GM18511 (cell line): ENCODE measurements at regions not wholly inside any gene's neighbourhood (a gene's known extent, or its start where the extent isn't known, plus 50 kb on each side); places are given as distances from the start of the nearest gene placed in this dataset.

Source experiments
- ATAC-seq: cut with Tn5 transposase; IDR thresholded peaks from one replicate; pipeline ENCODE4 v1.9.1; 2021; ENCODE audit warnings: mild to moderate bottlenecking, moderate library complexity; ENCODE audit not compliant: unreplicated experiment

DNA sequence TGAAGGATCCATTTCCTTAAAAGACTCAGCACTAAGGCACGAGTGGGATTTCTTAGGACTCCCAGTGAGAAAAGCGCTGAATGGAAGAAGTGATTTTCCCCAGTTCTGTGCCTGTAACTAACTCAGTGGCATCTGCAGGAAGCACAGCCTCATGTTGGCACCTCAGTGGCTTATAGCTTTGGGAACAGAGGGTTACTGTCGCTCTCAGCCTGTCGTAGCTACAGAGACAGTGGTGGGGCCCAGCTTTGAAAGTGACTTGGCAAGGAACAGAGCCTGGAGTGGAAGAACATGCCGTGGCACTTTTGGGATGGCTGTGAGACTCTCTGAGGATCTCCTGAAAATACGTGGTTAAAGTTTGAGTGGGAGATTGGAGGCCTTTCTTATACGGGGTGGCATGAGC, 242.4 kb upstream of the MYOCD start:
- ATAC-seq: no peak

DNA sequence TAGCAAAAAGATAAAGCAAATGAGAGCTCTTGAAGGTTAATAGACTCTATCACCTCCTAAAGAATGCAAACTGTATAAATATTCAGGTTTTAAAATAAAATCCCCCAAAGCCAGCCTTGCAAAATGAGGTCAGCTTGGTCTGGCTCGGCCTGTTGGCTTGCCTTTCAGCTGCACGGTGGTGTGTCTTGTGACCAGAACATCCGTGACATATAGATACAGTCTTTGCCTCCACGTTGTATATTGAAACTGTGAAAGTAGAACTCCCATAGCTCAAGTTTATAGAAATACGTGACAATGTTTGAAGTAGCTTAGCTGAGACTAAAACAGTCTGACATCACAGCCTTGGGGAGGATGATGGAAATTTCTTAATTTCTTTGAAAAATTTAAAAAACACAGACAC, 236.6 kb upstream of the MYOCD start:
- peak; percentile 38 for ATAC-seq

DNA sequence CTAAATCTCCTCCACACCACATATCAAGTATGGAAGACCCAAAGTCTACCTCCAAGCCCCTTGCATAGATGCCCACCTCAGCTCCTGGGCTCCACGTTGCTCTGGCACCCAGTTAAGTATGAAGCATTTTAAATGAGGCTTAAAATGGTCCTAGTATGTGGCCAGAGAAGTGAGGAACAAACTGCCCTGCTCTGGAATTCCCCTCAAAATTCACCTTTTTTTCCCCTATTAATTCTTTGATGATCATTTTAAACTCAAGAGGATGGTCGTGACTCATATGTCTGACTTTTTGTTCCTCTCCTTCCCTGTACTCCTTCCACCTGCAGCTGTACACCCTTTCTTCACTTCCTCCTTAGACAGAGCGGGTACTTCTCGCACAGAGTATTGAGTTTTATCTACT, 234.5 kb upstream of the MYOCD start:
- peak; percentile 88 for ATAC-seq

DNA sequence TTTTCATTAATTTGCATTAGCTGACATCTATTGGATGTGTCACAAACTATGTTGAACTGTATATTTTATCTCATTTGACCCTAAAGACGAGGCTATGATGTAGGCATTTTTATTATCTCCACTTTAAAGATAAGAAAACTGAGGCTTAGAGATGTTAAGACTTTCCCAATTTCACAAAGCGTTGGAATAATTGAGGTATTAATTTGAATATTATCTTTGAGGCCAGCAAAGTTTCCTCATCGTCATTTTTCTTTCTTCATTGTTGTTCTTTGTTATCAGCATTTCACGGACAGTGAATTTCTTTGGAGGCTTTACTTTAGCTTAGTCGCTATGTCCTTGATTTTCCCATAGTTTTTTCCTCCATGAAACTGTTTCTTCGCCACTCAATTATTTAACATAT, 227.5 kb upstream of the MYOCD start:
- ATAC-seq: no peak

DNA sequence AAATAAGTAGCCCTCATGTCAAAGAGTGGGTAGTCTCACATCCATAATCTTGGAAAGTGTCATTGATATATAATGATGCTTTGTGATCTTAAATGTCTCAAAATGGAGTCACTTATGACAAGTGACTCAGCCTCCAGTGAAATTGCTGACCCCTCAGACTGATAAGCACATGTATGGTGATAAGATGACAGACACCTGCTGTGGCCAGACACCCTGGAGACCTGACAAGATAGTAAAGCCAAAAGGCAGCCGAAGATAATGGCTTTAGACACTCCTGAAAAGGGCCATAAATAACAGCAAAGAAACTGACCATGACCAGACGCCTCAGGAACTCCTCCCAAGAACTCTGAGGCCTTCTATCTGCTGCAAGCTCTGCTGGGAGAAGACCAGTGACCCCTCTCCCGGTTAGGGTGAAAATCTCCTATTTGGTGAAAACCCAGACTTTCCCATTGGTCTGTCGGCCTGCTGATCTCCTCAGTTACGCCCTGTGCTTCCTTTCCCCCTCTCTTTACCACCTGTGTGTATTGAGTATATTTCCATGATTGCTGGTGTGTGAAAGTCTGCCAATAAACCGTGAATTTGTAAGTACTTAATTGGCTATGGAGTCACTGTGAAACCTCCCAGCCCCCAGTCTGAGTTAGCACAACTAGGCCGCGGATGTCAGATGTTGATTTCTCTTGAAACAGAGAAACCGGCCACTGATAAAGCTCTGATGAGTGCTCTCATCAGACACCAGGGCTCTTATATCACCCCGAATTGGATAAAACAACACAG, 226.7 kb upstream of the MYOCD start:
- ATAC-seq: no peak

DNA sequence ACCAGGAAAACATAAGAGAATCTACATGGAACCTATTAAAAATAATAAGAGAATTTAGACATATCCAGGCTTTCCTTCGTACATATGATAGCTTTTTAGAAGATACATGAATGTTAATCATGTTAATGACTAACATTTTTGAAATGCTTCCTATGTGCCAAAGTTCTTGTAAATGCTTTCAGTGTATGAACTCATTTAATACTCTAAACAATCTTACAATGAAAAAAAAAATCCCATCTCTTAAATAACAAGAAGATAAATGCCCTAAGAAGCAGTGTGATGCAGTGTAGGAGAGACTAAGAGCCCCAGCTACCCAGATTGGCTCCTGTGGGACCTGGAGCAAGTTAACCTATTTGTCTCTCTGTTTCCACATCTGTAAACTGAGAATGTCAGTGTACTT, 220.4 kb upstream of the MYOCD start:
- no peak for ATAC-seq

DNA sequence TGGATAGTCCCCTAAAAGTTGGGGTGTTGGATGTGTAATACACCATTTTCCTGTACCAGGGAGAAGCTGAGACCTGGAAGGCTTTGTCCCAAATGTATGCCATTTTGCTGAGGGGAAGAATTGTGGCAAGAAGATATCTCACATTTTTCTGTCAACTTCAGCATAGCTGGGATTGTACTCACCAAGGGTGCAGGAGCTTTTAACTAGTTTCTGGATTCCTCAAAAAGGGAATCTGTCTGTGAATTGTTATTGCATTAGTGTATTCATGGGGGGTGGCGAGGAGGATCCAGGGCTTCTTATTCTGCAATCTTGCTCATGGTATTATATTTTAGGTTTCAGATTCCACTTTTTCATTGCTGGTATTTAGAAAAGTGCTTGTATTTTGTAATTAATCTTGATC, 208.2 kb upstream of the MYOCD start:
- ATAC-seq: no peak

DNA sequence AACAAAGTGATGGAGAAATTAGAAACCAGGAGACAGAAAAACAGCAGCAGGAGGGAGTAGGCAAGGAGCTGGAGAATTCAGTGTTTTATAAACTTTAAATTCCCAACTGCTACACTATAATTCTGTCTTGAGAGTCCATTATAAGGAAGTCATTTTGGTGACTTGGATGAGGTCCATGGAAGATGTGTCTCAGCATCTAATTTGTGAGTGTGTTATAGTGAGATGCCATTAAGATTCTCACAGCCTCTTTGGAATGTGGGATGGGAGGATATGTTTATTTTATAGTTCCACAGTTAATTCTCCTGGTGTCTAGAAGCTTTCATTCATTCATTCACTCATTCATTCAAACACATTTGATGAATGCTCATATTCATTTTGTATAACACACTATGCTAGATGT, 206.0 kb upstream of the MYOCD start:
- no peak for ATAC-seq

DNA sequence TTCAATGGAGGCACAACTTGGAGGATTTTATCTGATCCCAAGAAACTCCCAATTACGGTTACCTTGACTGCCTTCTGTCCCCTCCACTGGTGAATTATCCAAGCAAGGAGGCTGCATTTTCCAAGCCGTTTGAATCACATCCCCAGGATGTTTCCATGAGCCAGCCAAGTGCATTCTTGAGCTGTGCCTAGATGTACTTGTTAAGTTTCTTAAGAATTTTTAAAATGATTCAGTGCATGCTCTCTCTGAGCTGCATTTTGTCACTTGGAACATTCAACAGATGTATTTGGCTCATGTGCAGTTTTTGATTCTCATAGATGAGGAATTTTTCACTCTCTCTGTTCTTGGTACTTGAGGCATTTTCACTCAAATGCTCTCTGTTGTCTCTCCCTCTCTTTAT, 202.6 kb upstream of the MYOCD start:
- ATAC-seq: no peak

DNA sequence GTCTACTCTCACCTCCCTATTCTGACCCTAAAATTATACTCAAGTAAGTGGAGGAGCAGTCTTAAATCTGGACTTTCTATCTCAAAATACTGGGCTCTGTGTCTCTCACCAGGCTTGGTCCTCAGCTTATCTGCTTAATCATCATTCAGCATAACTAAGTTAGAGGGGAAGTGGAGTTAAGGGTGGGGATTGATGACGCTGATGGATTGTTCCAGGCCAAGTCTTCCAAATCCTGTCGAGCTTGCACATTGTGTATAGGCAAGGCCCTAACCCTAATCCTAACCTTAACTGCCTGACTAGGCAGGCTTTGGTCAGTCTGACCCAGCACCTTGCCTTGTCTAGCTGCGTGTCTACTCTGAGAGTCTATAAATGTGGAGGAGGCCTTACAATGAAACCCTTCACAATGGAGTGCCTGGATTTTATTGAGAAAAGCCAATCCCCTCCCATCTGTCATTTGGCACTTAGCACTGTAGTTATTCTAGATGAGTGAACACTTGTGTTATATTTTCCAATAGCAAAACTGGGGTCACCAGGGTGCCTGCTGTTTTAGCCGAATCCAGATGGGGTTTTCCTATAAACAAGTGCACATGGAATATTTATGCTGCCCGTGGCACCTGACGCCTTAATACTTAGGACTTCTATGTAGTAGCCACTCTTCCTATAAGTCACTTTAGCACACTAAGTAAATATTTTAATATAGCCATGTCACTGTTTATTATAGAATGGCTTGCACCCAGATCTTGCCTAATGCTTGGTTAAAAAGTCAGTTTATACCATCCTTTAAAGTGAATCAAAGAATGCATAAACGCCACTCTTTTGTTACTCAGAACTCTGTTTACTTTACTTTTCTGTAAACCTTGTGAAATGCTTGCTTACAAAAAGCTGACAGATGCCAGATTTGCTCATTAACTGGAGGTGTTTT, 193.2 kb upstream of the MYOCD start:
- ATAC-seq: no peak

DNA sequence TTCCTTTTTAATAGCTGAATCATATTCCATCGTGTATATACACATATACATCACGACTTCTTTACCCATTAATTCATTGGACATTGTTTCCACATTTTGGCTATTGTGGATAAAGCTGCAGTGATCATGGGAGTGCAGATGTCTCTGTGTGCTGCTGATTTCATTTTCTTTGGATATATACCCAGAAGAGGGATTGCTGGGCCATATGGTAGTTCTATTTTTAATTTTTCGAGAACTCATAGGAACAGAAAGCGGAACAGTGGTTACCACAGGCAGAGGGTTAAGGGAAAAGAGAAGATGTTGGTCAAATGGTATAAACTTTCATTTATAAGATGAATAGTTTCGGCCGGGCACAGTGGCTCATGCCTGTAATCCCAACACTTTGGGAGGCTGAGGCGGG, 187.4 kb upstream of the MYOCD start:
- ATAC-seq: no peak

DNA sequence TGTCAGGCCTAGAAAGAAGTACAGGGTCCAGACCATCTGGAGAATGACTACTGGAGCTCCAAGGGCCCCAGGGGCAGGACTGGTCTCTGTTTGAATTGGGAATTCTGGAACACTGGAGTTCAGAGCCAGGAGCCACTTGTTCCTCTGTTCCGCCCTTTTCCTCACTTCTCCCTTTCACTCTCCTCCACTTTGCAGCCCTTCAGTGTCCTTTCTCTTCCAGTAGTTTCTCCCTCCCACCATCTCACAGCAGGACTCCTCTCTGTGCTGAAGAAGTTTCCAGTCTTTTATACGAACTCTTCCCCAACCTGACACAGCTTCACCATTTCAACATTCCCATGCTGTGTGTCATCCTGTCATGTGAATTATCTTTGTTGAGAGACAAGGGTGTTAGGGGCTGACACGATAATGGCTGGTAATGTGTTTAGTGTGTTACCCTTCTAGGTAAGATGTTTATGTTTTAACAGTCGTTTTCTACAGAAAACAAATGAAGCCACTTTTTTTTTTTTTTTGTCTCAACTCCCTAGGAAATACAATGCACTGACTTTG, 180.3 kb upstream of the MYOCD start:
- ATAC-seq: no peak

DNA sequence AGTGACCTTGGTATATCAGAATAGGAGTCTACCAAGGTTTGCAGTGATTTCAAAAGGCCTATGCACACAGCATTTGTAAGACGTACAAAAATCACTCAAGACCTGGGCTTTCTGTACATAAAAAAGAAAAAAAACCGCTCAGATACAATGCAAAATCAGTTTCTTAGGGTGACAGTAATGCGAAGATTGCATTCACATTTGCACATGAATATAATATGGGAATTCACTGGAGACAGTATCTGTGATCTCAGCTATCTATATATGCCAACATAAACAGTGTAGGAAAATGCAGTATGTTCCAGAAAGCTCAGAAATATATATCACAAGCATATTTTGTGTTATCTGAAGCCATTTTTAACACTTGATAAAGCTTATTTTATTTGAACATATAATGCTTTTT, 176.4 kb upstream of the MYOCD start:
- ATAC-seq: no peak

DNA sequence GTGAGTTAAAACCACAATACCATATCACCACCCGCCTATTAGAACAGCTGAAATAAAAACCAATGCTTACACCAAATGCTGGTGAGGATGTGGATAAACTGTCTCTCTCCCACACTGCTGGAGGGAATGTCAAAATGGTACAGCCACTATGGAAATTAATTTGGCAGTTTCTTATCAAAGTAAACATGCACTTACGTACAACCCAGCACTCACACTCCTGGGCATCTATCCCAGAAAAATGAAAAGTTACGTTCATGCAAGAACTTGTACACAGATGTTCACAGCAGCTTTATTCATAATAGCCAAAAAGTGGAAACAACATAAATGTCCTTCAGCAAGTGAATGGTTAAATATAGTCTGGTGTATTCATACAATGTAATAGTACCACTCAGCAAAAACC, 173.2 kb upstream of the MYOCD start:
- ATAC-seq: no peak

DNA sequence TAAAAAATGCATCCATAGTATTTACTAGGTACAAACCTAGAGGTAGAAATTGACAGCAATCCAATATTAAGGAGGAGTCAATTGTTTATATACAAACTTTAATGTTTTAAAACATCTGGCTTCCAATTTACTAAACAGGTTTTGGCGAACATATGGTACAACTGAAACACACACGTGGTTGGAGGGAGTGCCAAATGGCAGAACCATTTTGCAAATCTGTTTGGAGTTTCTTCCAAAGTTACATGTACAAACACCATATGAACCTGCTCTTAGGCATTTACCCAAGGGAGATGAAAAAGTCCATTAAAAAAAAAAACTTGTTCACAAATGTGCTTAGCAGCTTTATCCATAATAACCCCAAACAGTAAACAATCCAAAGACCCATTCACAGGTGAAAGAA, 159.8 kb upstream of the MYOCD start:
- no peak for ATAC-seq

DNA sequence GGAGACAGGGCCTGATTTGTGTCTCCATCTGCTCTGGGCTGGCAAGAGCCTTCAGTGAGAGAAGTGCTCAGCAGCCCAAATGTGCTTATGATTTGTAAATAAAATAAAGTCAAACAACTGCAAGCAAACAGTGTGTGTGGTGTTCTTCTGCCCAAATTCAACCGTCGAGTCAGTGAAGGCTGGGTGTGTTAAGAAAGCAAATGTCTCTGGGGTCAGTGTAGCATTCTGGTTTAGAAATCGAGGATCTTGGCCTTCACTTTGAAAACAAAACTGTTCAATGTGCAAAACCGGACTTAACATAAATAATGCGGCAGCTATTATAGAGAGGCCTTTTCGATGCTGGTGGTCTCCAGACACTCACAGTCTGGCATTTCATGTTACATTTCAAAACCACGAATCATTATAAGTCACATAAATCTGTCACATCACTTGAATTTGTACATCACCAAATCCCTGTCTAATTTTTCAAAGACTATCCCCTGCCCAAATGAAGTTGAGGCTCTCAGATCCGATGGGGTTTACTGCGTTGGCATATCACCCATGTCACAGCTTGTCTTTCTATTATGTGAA, 158.6 kb upstream of the MYOCD start:
- ATAC-seq: no peak

DNA sequence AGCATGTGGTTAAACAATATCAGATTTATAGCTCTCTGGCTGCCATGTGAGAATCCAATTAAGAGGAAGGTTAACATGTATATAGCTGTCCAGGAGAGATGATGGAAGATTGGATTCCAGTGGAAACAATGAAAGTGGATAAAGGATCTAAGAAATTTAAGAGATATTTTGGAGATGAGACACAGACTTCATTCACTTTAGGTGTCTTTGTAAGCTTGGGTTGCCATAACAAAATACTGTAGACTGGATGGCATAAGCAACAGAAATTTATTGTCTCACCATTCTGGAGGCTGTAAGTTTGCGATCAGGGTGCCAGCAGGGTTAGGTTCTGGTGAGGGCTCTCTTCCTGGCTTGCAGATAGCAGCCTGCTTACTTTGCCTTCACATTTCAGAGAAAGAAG, 155.9 kb upstream of the MYOCD start:
- no peak for ATAC-seq

DNA sequence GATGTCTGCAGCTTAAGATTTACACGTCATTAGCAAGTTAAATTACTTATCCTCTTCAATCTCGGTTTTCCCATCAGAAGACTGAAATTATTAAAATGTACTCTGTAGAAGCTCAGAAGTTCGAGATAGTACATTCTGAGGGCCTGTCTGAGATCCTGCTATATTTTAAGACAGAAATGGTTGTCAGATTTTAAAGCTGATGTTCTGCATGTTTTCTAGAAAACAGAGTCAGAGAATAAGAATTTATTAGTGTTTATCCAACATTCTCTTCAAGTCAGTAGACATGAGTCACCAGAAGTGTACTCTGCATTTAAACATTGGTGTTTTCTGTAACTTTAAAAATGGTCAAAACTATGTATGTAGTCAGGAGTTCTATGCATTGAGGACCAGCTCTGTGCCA, 155.2 kb upstream of the MYOCD start:
- no peak for ATAC-seq

DNA sequence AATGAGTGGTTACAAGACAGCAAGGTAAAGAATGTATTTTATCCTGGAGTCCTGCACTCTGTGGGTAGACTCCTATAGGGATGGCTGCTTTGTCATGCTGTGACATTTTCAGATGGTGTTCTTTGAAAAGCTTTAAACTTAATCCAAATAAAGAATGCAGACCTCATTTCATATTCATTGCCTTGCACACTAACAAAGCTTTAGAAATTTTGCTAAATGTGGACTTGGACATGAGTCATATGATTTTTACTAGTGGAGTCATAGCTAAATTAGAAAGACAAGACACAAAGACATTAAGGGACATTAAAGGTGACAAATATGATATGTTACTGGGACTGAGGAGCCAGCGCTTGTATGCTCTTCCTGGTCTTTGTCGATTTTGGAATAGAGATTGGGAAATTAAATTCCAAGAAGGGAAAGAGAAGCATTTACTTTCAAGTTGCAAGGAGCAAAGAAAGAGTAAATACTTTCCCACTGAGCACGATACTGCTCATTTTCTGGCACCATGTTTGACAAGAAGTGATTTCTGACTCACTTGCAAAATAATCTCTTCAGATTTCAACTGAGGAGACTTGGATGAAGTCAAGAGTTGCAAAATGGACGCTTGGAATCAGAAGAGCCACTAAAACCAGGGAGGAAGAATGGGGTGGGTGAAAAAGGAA, 152.9 kb upstream of the MYOCD start:
- no peak for ATAC-seq

DNA sequence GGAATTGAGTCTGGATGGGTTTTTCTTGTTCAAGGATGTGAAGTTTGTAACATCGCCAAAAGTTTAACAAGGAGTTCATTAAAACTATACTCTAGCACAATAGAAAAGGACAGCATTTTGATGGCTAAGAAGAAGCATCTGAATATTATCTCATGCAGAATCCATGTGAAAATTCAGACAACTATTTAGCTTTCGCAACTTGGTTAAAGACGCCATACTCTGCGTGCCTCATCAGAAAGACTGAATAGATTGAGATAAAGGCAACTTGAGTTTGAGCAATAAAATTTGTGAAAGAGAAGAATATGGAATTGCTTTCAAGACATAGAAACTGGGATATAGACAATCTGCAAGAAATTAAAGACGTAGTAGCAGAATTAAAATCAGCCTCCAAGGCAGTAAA, 151.1 kb upstream of the MYOCD start:
- ATAC-seq: no peak

DNA sequence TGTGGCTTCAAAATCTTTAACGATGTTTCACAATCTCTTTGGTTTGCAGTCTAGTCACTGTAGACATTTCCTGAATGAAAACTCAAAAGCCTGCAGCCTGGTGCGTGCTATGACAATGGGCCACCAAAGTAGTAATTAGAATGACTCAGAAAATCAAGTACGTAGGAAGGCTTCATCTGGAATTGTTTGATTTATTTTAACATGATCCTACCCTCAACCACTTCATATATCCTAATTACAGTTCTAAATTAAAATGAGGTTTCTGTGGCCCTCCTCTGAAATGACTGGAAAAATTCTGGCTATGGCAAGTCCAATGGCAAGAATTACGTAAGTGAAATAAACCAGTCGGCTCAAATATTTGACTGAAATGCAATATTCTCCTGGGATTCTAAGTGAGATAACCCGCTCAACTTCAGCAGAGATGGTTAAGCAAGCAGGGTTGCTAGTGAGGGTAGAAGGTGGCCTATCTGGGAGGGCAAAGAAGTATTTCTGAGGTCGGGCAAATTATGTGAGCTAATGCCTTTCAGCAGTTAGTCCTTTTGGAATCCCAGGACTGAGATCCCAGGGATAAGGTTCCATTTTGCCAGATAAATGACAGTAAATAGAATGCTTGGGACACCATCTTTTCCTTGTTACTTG, 145.6 kb upstream of the MYOCD start:
- ATAC-seq: no peak
